Upper lobe of right lung (tissue), 1 donor: ENCODE measurements at regions not wholly inside any gene's neighbourhood (a gene's known extent, or its start where the extent isn't known, plus 50 kb on each side); places are given as distances from the start of the nearest gene placed in this dataset.
A peak's percentile ranks its signal among the peaks of the same experiment; 100 is the strongest.

ENCODE experiments used
- ATAC-seq: fragments of 200-7000 bp; cut with Tn5 transposase; one replicate; pipeline ENCODE4 v1.9.1; 2020; ENCODE audit warnings: mild to moderate bottlenecking, moderate library complexity
- DNase-seq: peaks from one replicate; pipeline ENCODE4 v3.0.0-alpha.2; 2020
- H3K27ac ChIP-seq: fragments of 200-600 bp; one replicate; pipeline ENCODE4 v1.8.0; 2022
- H3K27me3 ChIP-seq: fragments of 200-600 bp; one replicate; pipeline ENCODE4 v1.8.0; 2022; ENCODE audit warnings: mild to moderate bottlenecking
- H3K36me3 ChIP-seq: fragments of 200-600 bp; one replicate; pipeline ENCODE4 v1.8.0; 2022
- H3K4me1 ChIP-seq: fragments of 200-600 bp; one replicate; pipeline ENCODE4 v1.8.0; 2022
- H3K4me3 ChIP-seq: fragments of 200-600 bp; one replicate; pipeline ENCODE4 v1.8.0; 2022; ENCODE audit warnings: mild to moderate bottlenecking
- H3K9me3 ChIP-seq: fragments of 200-600 bp; one replicate; pipeline ENCODE4 v1.8.0; 2022
- intact Hi-C: fragments of 100-400 bp; cut with DNase I; formaldehyde crosslinking; loops from one replicate; pipeline ENCODE4 v1.11.0; 2022
- TF ChIP-seq, protein P1 (sequence below): fragments of 200-600 bp; IDR thresholded peaks from one replicate; pipeline ENCODE4 v1.8.0; 2022; ENCODE audit warnings: antibody characterized with exemption
- donor health status: DM: no; HTN: yes; CAD: no; lungs with severe emphysema.

DNA sequence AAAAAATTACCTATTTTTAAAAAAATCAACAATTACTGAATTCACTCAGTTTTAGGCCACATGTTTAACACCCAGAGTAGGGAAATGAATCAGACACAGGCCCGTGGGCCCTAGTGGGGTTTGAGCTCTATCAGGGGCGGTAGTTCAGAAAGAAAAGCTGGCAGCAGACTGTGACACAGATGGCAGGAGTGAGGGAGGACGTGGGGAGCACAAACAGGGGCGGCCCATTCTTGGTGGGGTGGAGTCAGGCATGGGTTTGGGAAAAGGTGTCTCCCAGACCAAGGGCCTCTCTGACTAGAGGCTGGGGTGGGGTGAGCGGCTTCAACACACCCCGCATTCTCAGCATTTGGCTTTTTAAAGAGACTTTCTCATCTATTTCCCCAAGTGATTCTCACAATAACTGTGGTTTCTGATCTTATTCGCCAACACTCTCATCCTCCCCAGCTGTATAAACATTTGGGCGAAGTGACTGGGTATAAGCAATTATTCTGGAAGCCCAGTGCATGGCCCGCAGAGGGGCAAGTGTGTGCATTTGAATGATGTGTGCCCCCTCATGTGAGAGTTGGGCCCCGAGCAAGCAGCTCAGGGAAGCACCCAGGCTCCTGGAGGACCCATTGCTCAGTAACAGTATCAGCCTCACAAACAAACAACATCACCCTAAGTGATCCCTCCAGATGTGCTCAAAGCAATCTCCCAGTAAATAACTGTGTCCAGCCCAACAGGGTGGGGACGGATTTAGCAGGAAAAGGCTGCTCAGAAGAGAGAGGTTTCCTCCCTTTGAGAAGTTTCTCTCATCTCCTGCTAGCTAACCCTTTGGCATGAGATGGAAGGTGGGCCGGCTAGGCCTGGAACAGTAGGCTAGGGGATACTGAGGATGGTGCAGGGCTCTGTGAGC lies 437.6 kb upstream of the ZMIZ1 start:
- H3K27me3 ChIP-seq = no peaks in the 10 kb centered on the region
- TF ChIP-seq, protein P1, sequence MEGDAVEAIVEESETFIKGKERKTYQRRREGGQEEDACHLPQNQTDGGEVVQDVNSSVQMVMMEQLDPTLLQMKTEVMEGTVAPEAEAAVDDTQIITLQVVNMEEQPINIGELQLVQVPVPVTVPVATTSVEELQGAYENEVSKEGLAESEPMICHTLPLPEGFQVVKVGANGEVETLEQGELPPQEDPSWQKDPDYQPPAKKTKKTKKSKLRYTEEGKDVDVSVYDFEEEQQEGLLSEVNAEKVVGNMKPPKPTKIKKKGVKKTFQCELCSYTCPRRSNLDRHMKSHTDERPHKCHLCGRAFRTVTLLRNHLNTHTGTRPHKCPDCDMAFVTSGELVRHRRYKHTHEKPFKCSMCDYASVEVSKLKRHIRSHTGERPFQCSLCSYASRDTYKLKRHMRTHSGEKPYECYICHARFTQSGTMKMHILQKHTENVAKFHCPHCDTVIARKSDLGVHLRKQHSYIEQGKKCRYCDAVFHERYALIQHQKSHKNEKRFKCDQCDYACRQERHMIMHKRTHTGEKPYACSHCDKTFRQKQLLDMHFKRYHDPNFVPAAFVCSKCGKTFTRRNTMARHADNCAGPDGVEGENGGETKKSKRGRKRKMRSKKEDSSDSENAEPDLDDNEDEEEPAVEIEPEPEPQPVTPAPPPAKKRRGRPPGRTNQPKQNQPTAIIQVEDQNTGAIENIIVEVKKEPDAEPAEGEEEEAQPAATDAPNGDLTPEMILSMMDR = no peak
- no peaks in the 10 kb centered on the region for H3K36me3 ChIP-seq
- H3K4me3 ChIP-seq = no peak overlapping the region
- no peak for ATAC-seq
- intact Hi-C loops = no loop called here
- no peak overlapping the region for H3K27ac ChIP-seq
- no peak for DNase-seq
- H3K9me3 ChIP-seq = no peaks in the 10 kb centered on the region
- H3K4me1 ChIP-seq = no peaks in the 10 kb centered on the region

DNA sequence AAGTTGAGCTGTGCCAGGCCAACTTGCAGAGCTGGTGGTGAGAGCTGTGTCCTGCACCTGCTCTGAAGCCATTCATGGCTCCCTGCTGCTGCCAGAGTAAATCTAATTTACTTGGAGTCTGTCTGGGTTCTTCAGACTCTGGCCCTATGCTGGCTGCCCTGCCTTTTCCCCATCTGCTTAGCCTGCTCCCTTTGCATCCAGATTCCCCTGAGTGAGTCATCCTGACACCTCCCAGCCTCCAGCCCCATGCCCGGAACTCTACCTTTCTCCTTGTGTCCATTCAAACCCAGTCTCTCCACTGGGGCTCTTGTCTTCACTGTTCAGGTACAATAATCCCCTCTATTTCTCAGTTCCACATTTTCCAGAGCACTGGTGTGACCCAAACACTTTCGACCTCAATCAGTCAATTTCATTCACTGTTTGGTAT lies 434.4 kb upstream of the ZMIZ1 start:
- intact Hi-C loops = no loop called here
- H3K27me3 ChIP-seq = no peaks in the 10 kb centered on the region
- H3K4me1 ChIP-seq = no peaks in the 10 kb centered on the region
- H3K9me3 ChIP-seq = no peaks in the 10 kb centered on the region
- DNase-seq (no peak), ATAC-seq (no peak)
- H3K27ac ChIP-seq = no peak overlapping the region
- TF ChIP-seq, protein P1 = no peak
- H3K36me3 ChIP-seq = no peaks in the 10 kb centered on the region
- no peak overlapping the region for H3K4me3 ChIP-seq

DNA sequence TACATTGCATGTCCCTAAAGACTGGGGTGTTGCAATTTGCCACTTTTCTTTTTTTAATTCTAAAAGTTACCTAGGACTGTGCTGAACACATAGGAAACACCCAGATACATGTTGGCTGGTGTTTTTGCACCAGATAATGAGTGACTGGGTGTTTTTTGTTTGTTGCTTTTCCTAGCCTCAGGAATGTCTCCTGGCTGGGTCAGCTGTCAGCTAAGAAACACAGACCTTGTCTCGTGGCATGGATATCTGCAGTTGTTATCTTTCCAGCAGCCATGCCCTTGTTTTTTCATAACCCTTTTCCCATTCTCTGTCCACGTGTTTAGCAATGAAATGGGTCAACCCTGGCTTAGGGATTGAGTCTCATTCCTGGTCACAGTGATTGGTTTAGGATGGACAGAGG lies 433.9 kb upstream of the ZMIZ1 start:
- no peak overlapping the region for H3K27ac ChIP-seq
- intact Hi-C loops = no loop called here
- ATAC-seq = no peak
- H3K27me3 ChIP-seq = no peaks in the 10 kb centered on the region
- DNase-seq = no peak
- no peaks in the 10 kb centered on the region for H3K4me1 ChIP-seq
- H3K36me3 ChIP-seq = no peaks in the 10 kb centered on the region
- no peak overlapping the region for H3K4me3 ChIP-seq
- H3K9me3 ChIP-seq = no peaks in the 10 kb centered on the region
- TF ChIP-seq, protein P1 = no peak

DNA sequence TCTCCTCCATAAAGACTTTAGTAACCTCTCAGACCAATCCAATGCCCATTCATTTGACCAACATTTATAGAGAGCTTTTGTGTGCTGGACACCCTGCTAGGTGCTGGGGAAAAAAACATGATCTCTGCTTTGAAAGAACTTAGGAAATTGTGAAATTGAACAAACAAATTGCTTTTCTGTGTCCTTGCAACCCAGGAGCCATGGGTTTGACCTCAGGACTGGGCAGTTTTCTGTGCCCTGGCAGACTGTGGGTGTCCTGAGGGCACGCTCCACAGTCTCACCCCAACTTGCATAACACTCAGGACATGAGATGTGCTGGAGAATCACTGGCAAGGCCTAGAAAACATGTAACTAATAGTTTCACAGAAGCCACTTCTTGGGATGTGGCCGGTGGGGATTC lies 429.1 kb upstream of the ZMIZ1 start:
- ATAC-seq = no peak
- no peak overlapping the region for H3K4me3 ChIP-seq
- no peaks in the 10 kb centered on the region for H3K36me3 ChIP-seq
- peaks cover 4% of the 10 kb centered on the region for H3K4me1 ChIP-seq
- DNase-seq = no peak
- no peak overlapping the region for H3K27ac ChIP-seq
- intact Hi-C loops = no loop called here
- no peaks in the 10 kb centered on the region for H3K27me3 ChIP-seq
- no peaks in the 10 kb centered on the region for H3K9me3 ChIP-seq
- TF ChIP-seq, protein P1 = no peak

DNA sequence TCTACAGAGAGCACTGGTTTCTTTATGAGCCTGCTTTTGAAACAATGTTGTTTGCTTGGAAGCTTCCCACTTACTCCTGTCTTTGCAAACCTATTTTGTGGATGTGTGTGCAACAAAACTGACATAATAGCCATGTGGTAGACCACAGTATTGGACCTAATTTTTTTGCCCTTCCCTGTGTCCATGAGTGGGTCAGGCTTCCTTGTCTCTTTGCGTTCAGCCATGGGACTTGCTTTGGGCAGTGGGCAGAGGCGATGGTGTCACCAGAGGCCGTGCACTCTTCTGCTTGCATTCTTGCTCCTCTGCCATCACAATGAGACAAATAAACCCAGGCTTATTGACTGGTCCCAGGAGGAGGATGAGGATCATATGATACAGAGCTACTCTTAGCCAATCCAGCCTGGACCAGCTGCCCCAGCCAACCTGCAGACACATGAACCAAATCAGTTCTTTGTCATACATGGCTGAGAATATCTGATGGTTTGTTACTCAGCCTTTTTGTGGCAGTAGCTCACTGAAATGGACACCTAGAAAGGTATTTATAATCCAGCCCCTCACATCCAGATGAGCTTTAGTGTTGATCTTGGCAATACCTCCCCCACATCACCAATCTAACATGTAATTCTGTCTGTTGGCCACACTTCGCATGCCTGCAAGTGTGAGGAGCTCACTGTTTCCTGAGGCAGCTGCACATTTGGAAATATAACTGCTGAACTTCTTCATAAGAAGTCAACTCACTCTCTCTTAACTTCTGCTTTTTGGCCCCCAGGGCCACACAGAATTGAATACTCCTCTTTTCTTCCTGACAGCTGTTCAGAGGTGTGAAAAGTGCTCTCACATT lies 427.8 kb upstream of the ZMIZ1 start:
- Histone ChIP-seq H3K36me3 (no peaks in the 10 kb centered on the region), H3K4me1 (peaks cover 4% of the 10 kb centered on the region), H3K27ac (no peak overlapping the region), H3K27me3 (no peaks in the 10 kb centered on the region), H3K4me3 (no peak overlapping the region), H3K9me3 (no peaks in the 10 kb centered on the region)
- intact Hi-C loops = no loop called here
- ATAC-seq (peak; percentile 43), DNase-seq (no peak)
- TF ChIP-seq, protein P1 = no peak
